ENCODE measurements at regions not wholly inside any gene's neighbourhood (a gene's known extent, or its start where the extent isn't known, plus 50 kb on each side); places are given as distances from the start of the nearest gene placed in this dataset.
"Not testable (repeated sequence)": the region's sequence is repeated elsewhere in the genome, so short reads cannot be mapped to it uniquely, and the experiment has no call there.

DNA sequence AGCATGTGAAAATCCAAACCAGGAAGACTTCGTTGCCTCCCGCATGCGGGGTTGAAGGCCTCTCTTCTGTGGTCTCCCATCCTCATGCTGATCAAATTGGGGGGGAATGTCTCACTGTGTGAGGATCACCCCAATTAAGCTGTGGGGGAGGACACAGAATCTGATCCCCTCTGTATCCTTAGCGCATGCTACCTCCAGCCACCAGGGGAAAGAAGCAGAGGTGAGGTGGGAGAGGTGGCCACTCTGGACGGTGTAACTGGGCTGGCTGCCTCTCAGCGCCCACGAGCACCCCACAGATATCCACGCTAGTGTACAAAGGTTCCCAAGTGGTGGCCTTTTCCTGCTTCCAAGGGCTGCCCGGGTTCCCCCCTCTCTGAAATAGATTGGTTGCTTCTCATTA, 177.6 kb upstream of the PLGLB1 start:
- DNase-seq, result not testable (repeated sequence)

DNA sequence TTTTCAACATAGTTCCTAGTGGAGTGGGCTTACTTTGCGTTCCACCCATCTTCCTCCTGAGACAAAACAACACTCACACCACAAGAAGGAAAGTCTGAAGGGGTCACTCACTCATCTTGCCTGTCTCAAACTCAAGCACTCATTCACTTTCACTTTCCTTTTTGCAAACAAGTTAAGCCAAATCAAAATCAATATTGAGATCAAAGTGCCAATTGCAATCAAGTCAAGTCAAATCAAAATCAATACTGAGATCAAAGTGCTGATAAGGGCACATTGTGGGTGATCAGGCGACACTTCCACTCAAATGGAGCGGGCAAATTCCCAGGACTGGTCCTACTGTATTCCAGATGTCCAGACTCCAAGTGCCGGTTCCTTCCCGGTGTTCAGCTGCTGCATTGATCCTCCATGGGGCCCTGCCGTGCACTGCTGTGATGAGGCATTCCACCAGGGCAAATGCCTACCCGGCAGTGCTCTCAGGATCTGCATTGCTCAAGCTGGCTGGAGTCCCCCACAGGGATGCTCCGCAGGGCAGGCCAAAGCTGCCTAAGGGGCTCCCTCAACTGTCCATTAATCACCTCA, 183.0 kb upstream of the PLGLB1 start:
- DNase-seq, result not testable (repeated sequence)

DNA sequence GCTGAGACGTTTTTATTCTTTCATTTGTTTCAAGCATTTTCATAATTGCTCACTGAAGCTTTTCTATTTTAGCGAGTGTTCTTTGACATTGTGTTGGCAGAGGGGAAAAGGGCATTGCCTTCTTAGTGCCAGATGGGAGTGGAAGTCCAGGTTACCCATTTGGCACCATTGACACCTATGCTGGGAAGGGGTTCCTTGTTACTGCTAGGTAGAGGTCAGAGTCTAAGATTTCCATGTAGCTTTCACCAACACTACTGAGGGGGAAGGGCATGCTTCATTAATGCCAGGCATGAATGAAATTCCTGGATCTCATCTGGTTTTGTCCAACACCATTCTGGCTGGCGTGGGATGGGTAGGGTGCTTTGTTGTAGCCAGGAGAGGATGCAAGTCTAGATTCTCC, 191.3 kb upstream of the PLGLB1 start:
- DNase-seq, result not testable (repeated sequence)

DNA sequence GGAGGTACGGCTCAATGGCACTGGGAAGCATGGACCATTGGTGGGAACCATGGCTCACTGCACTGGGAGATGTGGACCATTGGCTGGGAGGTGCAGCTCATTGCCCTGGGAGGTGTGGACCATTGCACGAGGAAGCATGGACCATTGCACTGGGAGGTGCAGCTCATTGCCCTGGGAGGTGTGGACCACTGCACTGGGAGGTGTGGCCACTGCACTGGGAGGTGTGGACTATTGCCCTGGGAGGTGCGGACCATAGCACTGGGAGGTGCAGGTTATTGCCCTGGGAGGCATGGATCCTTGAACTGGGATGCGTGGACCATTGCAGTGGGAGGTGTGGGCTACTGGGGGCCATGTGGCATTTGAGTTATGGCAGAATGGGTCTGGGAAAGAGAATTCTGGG, 195.4 kb upstream of the PLGLB1 start:
- DNase-seq, result not testable (repeated sequence)

DNA sequence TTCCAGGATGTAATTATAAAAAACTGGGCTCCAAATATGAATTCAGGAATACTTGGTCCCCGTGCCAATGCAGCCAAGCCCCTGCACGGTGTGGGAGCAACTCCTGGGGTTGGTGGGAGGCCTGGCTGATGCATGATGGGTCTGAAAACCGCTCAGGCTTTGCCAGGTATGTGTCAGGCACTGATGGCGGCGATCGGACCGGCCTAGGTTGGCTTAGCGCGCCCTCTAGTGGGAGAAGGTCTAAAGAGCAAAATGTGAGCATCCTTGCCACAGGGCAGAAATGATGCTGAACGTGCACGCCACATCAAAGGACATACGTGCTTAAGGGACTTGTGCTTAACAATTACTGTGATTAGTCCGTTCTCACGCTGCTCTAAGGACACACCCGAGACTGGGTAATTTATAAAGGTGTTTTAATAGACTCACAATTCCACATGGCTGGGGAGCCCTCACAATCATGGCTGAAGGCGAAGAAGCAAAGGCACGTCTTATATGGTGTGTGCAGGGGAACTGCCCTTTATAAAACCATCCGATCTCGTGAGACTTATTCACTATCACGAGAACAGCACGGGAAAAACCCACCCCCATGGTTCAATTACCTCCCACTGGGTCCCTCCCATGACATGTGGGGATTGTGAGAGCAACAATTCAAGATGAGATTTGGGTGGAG, 196.2 kb upstream of the PLGLB1 start:
- DNase-seq, result not testable (repeated sequence)

DNA sequence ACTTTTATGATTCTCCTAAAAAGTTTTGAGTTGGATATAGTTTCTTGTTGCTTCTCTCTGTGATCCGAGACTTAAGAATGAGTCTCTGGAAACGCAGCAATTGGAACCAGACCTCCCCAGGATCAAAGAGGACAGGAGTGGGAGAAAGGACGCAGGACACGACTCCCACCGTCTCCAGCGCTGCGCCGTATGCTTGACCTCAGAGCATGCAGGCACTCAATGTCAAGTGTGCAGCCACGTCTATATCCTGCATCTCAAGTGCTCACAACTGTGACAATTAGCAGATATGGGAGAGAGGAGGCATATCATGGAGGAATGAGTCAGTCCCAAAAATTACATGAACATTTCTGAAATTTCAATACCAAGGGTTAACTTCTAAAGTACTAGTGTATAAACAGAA, 199.0 kb upstream of the PLGLB1 start:
- DNase-seq, result not testable (repeated sequence)

DNA sequence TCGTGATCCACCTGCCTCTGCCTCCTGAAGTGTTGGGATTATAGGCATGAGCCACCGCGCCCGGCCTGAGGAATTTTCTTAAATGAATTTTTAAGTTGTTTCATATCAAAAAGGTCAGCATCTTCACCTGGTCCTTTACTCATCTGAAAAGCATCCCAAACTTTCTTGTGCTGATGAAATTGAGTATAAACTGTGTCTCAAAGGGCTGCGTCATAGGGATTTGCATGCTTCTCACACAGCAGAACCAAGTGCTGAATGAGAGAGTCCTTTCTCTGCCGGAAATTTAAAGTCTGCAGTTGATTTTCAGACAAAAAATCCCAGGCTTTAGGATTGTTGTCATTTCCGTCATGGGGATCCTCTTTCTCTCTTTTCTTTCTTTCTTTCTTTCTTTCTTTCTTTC, 200.5 kb upstream of the PLGLB1 start:
- DNase-seq, result peak; percentile 74

DNA sequence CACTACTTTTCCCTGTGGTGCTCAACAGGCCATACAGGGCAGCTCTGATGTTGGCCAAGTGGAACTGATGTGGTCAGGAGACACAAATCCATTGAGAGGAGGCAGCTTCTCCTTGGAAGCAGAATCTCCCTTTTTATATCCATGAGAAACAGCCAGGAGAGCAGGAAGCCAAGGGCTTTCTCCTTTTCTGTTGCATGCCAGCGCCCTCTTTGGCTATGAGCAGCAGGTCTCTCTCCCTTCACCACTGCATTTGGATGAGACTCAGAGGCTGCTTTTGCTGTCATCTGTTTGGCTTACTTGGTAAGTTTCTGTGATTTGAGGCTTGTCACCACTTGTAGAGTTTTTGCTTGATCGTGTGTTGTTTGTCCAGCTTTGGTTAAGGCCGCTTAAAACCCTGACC, 202.2 kb upstream of the PLGLB1 start:
- not testable (repeated sequence) for DNase-seq

DNA sequence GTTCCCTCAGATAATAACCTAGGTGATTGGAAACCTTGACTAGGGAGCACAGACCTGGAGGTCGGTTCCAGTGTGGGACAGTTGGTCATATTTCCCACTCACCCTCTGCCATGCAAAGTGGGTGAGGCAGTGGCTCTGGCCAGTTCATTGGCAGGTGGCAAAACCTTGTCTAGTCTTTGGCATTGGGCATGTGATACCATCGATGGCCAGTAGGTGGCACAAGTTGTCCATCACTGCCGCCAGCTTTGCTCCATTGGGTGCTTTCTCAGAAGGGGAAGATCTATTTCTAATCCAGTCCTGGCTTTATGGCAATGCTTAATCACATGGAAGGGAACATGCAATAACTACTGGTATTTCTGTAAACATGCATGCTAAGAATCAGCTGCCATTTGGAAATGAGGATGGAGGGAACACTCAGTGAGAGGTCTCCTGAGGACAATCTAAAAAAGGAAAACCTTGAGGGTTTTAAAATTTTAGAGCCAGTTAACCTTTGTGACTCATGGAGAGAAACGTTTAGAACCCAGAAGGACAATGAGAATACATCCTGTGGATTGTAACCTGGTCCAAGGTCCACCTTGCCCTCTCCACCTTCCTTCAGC, 207.5 kb upstream of the PLGLB1 start:
- DNase-seq, result peak; percentile 52

DNA sequence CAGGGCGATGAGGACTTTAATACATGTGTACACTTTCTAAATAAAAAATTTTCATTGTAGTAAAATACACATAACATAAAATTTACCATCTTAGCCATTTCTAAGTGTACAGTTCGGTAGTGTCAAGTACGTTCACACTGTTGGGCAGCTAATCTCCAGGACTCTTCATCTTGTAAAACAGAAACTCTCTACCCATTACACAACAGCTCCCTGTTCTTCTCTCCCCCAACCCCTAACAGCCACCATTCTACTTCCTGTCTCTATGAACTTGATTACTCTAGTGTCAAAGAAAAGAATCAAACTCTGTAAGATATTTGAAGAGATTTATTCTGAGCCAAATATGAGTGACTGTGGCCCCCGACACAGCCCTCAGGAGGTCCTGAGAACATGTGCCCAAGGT, 208.3 kb upstream of the PLGLB1 start:
- DNase-seq, result not testable (repeated sequence)

DNA sequence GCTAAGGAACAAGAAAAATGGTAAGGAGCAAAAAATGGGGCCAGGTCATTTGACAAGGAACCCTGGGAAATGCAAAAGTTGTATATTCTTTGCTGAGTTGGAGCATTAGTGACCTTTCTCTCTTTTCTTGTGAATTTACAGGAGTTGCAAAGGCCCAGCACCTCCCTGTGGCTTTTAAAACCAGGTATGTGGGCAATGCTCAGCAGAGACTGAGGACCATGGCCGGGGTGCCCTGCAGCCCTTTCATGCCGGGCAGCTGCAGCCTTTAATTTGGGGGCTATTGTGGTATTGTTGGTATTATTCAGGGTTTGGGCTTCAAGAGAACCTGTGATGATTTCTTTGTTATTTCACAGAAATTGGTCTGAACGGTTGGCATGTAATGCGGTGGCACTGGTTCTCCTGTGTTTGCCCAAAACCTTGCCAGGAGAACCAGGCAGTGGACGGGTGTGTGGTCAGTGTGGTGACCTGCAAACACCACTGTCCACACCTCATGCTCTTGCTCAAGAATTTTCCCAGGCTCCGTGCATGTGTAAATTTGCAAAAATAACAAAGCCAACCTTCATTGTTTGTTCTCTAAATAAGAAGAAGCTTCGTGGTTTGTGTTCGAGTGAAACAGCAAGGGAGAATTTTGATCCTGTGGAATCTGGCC, 213.8 kb upstream of the PLGLB1 start:
- DNase-seq, result not testable (repeated sequence)

DNA sequence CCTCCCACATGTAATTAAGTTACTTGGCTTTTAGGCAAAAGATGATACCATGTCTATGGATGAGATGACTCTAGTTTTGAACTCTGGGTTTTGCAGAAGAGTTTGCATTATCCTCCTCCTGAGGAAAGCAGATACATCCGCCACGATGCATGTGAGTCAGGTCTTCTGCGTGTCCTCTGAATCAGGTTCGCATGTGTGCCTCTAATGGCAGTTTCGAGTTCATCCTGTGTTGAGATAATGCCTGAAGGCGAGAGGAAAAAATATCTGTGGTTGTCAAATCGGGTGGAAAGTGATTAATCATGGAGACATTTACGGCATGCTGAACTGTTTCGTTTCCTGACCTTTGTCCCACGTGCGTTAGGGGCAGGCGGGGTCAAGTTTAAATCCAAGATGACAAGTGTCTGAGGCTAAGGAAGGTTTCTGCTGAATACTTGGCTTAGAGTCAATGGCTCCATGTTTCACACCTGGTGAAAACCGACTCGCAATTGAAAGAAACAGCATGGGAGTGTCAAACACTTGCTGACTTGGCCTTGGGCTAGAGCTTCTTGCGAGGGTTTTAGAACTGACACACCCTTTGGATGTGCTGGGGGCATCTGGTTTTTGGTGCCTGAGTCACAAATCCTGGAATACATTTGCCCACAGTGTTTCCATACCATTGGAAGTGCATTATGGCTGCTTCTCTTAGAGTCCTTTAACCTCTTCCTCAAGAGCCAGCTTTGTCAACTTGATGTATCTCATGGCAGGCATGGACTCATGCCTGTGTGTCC, 216.1 kb upstream of the PLGLB1 start:
- not testable (repeated sequence) for DNase-seq

DNA sequence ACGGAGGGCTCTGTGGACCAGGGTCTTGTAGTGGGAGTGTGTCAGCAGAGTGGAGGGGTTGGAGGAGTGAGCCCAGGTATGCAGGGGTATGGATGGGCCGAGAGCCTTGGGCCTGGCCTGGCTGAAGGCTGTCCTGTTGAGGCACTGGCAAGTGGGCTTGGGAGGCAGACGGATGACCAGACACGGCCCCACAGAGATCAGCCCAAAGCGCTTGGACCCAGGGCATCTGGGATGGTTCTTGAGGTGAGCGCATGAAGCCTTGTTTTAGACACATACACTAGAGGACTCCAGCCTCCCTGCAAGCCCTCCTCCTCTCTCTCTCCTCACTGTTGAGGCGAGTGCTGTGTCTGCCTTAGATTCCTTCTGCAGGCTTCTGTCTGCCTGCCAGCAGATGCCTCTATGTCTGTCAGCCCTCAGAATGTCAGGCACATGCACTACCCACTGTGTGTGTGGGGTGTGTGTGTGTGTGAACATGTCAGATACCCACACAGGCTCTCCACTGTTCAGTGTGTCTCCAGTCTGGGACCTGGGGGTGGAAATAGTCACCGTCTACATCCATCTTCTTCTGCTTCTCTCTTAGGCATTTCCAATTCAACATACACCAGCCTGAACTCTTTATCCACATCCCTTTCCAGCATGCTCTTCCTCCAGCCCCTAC, 218.0 kb upstream of the PLGLB1 start:
- not testable (repeated sequence) for DNase-seq

DNA sequence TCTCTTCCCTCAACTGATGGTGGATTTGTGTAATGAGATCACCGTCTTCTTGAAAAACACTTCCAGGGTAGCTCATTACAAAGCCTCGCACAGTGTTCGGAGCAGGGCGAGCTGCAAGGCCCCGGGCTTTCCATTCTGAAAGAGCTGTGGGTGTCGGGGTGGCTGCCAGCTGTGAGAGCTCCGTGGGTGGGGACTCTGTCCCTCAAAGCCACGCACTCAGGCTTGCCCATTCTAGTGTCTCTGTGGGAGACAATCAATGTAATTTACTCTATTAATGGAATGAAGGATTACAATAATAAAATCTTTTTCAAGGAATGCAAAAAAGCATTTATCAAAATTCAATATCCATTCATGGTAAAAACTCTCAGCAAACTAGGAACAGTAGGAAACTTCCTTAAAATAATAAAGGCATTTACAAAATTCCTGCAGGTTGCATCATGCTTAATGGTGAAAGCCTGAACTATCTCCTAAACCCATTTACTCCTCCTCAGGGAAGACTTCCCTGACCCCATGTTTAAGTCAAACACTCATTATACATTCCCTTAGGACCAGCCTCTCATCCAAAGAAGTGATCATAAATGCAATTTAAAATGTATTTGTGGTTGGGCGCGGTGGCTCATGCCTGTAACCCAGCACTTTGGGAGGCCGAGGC, 224.5 kb upstream of the PLGLB1 start:
- DNase-seq, result peak; percentile 11

DNA sequence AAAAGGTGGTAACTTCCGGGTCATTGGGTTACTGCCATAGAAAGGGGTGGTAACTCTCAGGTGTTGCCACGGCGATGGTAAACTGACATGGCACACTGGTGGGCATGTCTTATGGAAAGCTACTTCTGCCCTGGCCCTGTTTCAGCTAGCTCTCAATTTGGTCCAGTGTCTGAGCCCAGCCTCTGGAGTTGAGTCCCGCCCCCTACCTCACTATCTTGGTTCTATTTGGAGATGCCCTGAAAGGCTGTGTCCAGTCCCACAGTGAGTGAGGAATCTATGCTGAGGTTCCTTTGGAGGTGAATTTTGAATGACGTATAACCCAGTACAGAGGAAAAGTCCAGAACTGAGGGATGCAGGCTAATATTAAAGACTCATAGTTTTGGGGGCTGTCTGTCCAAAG, 230.4 kb upstream of the PLGLB1 start:
- DNase-seq, result not testable (repeated sequence)

DNA sequence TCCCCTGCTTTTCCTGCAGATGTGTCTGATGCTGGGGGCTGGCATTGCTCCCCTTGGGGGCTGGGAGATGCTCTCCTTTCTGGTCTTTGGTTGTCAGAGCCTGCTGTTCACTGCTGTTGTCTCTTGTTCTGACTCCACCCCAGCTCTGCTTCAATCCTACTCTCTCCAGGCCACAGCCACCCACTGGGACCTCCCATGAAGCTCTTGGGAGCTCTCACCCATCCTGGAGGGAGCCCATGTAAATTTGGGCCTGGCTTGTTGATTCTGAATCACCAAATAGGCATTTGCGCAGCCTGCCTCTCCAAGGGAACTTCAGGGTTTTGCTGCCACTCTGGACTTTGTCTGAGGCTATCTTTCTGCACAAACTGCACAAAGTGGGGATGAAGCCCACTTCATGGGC, 232.9 kb upstream of the PLGLB1 start:
- DNase-seq, result not testable (repeated sequence)

DNA sequence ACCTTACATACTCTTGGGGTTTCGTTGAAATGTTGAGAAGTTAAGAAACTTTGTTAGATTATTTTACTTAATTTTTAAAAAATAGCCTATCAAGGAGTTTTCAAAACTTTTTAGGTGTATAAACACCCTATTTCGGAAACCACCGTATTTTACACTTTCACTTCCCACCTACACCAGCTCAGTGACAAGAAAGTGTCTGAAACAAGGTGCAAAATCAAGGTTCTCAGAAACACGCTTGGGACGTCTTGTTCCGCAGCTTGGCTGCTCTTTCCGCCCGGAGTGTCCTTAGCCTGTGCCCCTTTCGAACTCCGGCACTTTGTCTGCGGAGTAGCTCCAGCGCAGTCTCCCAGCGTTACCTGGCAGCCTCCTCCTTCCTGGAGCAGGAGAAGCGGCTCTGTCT, 233.8 kb upstream of the PLGLB1 start:
- DNase-seq, result not testable (repeated sequence)

DNA sequence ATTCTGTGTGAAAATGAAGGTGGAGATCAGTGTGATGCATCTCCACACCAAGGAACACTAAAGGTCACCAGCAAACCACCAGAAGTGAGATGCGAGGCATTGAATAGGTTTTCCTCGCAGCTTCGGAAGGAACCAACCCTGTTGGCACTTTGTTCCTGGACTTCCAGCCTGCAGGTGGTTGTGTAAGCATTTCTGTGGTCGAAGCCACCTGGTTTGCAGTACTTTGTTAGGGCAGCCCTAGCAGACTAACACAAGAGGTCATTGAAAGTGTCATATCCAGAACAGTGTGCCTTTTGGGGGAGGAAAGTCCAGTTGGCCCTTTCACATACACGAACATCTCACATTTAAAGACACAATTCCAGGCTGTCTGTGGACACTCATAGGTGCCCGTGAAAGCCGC, 237.2 kb upstream of the PLGLB1 start:
- DNase-seq, result not testable (repeated sequence)

DNA sequence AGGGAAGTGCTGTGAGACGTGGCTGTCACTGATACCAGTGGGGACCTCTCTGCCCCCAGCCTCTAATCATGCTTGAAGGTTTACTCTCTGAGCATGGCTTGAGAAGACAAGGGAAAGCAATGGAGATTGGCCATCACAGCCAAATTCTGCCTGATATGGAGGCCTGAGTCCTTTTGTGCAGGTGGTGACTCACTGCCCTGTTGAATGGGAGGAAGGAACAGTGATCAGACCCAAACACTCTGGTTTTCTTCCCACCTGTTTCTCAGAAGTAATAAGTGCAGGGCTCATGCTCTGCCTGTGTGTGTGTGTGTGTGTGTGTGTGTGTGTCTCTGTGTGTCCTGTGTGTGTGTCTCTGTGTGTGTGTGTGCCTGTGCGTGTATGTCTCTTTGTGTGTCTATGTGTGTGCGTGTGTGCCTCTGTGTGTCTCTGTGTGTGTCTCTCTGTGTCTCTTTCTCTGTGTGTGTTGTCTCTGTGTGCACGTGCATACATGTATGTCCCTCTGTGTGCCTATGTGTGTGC, 240.6 kb upstream of the PLGLB1 start:
- DNase-seq, result not testable (repeated sequence)

DNA sequence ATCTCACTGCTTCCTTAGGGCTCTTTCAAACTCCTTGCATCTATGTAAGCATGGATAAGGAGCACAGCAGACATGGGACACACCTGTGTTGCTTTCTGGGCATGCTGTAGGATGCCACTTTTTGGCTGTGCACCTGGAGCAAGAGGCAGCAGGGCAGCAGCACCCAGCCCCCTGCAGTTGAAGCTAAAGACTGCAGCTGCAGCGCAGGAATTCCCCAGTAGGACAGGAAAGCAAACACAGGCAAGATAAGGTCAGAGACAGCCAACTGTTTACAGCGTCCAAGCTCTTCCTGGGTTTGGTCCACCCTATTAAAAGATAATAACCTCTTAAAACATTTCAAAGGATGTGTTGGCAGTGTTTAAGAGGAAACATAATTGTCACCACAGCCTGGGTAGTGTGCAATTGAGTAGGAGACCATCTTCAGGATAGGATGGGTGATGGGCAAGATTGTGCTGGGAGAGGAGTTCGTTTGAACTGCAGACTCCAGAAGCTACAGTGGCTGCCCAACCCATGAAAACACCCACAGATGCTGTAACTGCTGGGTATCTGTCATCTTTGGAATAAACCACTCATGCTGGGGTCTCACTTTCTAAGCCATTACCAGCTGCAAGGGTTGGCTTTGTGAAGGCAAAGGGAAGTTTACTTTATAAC, 242.3 kb upstream of the PLGLB1 start:
- not testable (repeated sequence) for DNase-seq

DNA sequence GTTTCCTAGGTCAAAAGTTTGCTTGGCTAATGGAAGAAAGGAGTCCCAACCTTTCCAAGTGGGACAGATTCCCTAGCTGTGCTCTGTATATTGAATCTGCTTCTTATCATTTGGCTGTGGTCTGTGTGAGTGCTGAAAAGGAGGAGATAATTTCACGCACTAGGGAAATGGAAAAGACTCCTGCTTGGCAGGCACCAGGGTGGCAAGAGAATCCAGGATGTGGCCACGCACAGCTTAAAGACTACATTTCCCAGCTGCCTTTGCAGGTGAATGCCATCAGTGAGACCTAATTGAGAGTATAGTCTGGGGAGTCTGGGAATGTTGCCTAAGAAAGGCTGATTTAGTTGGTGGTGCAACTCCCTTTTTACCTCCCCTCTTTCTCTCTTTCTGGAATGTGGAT, 253.5 kb upstream of the PLGLB1 start:
- DNase-seq, result not testable (repeated sequence)

All from fibroblast of skin of right quadriceps (primary cell).